ENCODE measurements at regions not wholly inside any gene's neighbourhood (a gene's known extent, or its start where the extent isn't known, plus 50 kb on each side); places are given as distances from the start of the nearest gene placed in this dataset.

GRCh38 chr4:114527637-114528036 lies 71.0 kb upstream of the UGT8 start:
- TF ChIP-seq CTCF (IDR thresholded peaks at IDR 0.05; ENCODE audit: control insufficient read depth, insufficient read depth, low read depth, low read length, missing control alignments): no peak
- H3K4me3 ChIP-seq (ENCODE audit: control insufficient read depth, low read depth, low read length): no peak overlapping the region
- DNase-seq (ENCODE audit: low read depth): no peak

GRCh38 chr4:114535725-114536124 lies 62.9 kb upstream of the UGT8 start:
- no peak overlapping the region for H3K4me3 ChIP-seq (ENCODE audit: control insufficient read depth, low read depth, low read length)
- no peak for DNase-seq (ENCODE audit: low read depth)
- no peak for TF ChIP-seq CTCF (IDR thresholded peaks at IDR 0.05; ENCODE audit: control insufficient read depth, insufficient read depth, low read depth, low read length, missing control alignments)

GRCh38 chr4:114537352-114537751 lies 61.3 kb upstream of the UGT8 start:
- no peak for TF ChIP-seq CTCF (IDR thresholded peaks at IDR 0.05; ENCODE audit: control insufficient read depth, insufficient read depth, low read depth, low read length, missing control alignments)
- no peak overlapping the region for H3K4me3 ChIP-seq (ENCODE audit: control insufficient read depth, low read depth, low read length)
- no peak for DNase-seq (ENCODE audit: low read depth)

GRCh38 chr4:114538012-114538617 lies 60.5 kb upstream of the UGT8 start:
- DNase-seq (ENCODE audit: low read depth): no peak
- H3K4me3 ChIP-seq (ENCODE audit: control insufficient read depth, low read depth, low read length): no peak overlapping the region
- no peak for TF ChIP-seq CTCF (IDR thresholded peaks at IDR 0.05; ENCODE audit: control insufficient read depth, insufficient read depth, low read depth, low read length, missing control alignments)

- DNase-seq (ENCODE audit: low read depth): no peak
- no peak overlapping the region for H3K4me3 ChIP-seq (ENCODE audit: control insufficient read depth, low read depth, low read length)
- no peak for TF ChIP-seq CTCF (IDR thresholded peaks at IDR 0.05; ENCODE audit: control insufficient read depth, insufficient read depth, low read depth, low read length, missing control alignments)
Observed at GRCh38 chr4:114539985-114540384, 58.6 kb upstream of the UGT8 start.

GRCh38 chr4:114547340-114548134 lies 51.1 kb upstream of the UGT8 start:
- H3K4me3 ChIP-seq (ENCODE audit: control insufficient read depth, low read depth, low read length): no peak overlapping the region
- TF ChIP-seq CTCF (IDR thresholded peaks at IDR 0.05; ENCODE audit: control insufficient read depth, insufficient read depth, low read depth, low read length, missing control alignments): no peak
- DNase-seq (ENCODE audit: low read depth): no peak

Measured in AG09309 (cell line).